ENCODE measurements at regions not wholly inside any gene's neighbourhood (a gene's known extent, or its start where the extent isn't known, plus 50 kb on each side); places are given as distances from the start of the nearest gene placed in this dataset.

GRCh38 chr11:134597452-134597851 is 185.4 kb upstream of the B3GAT1 start:
- no peak for TF ChIP-seq POLR2A (IDR thresholded peaks at IDR 0.05)
- TF ChIP-seq CTCF (IDR thresholded peaks at IDR 0.05), result no peak
- TF ChIP-seq POLR2AphosphoS5 (IDR thresholded peaks at IDR 0.05; ENCODE audit: insufficient read depth in 1 of 2, low read depth in 1 of 2), result no peak
- Histone ChIP-seq H3K9me3 (no peaks in the 10 kb centered on the region), H3K27me3 (no peaks in the 10 kb centered on the region), H3K36me3 (no peaks in the 10 kb centered on the region), H3K27ac (no peak overlapping the region), H3K4me1 (no peaks in the 10 kb centered on the region), H3K4me3 (no peak overlapping the region)
- peak; percentile 70 to 81 for DNase-seq (ENCODE audit: extremely low spot score in 2 of 2)
- intact Hi-C loops (cut with DNase I), result no loop called here

GRCh38 chr11:134596404-134596803 is 184.4 kb upstream of the B3GAT1 start:
- no peaks in the 10 kb centered on the region for H3K36me3 ChIP-seq
- TF ChIP-seq POLR2AphosphoS5 (IDR thresholded peaks at IDR 0.05; ENCODE audit: insufficient read depth in 1 of 2, low read depth in 1 of 2), result no peak
- TF ChIP-seq CTCF (IDR thresholded peaks at IDR 0.05), result no peak
- TF ChIP-seq POLR2A (IDR thresholded peaks at IDR 0.05), result no peak
- no peaks in the 10 kb centered on the region for H3K27me3 ChIP-seq
- H3K27ac ChIP-seq, result no peak overlapping the region
- H3K4me3 ChIP-seq, result no peak overlapping the region
- DNase-seq (ENCODE audit: extremely low spot score in 2 of 2), result peak; percentile 47 to 70
- H3K9me3 ChIP-seq, result no peaks in the 10 kb centered on the region
- no peaks in the 10 kb centered on the region for H3K4me1 ChIP-seq
- intact Hi-C loops (cut with DNase I), result no loop called here

- Histone ChIP-seq H3K4me1 (no peaks in the 10 kb centered on the region), H3K27ac (no peak overlapping the region), H3K9me3 (no peaks in the 10 kb centered on the region), H3K36me3 (no peaks in the 10 kb centered on the region), H3K27me3 (no peaks in the 10 kb centered on the region), H3K4me3 (no peak overlapping the region)
- TF ChIP-seq CTCF (IDR thresholded peaks at IDR 0.05), result no peak
- no peak for TF ChIP-seq POLR2AphosphoS5 (IDR thresholded peaks at IDR 0.05; ENCODE audit: insufficient read depth in 1 of 2, low read depth in 1 of 2)
- no peak for TF ChIP-seq POLR2A (IDR thresholded peaks at IDR 0.05)
- DNase-seq (ENCODE audit: extremely low spot score in 2 of 2), result peak; percentile 25 to 49
- intact Hi-C loops (cut with DNase I), result no loop called here
Observed at GRCh38 chr11:134592391-134592990, 180.4 kb upstream of the B3GAT1 start.

GRCh38 chr11:134591338-134591737 is 179.3 kb upstream of the B3GAT1 start:
- Histone ChIP-seq H3K9me3 (no peaks in the 10 kb centered on the region), H3K36me3 (no peaks in the 10 kb centered on the region)

More at GRCh38 chr11:134591338-134591737, 179.3 kb upstream of the B3GAT1 start:
- intact Hi-C loops (cut with DNase I), result no loop called here
- DNase-seq (ENCODE audit: extremely low spot score in 2 of 2), result no peak
- TF ChIP-seq CTCF (IDR thresholded peaks at IDR 0.05), result no peak
- no peak for TF ChIP-seq POLR2AphosphoS5 (IDR thresholded peaks at IDR 0.05; ENCODE audit: insufficient read depth in 1 of 2, low read depth in 1 of 2)
- no peak for TF ChIP-seq POLR2A (IDR thresholded peaks at IDR 0.05)
- no peaks in the 10 kb centered on the region for H3K4me1 ChIP-seq
- no peak overlapping the region for H3K4me3 ChIP-seq
- no peaks in the 10 kb centered on the region for H3K27me3 ChIP-seq
- no peak overlapping the region for H3K27ac ChIP-seq
